ENCODE measurements at regions not wholly inside any gene's neighbourhood (a gene's known extent, or its start where the extent isn't known, plus 50 kb on each side); places are given as distances from the start of the nearest gene placed in this dataset.

DNA sequence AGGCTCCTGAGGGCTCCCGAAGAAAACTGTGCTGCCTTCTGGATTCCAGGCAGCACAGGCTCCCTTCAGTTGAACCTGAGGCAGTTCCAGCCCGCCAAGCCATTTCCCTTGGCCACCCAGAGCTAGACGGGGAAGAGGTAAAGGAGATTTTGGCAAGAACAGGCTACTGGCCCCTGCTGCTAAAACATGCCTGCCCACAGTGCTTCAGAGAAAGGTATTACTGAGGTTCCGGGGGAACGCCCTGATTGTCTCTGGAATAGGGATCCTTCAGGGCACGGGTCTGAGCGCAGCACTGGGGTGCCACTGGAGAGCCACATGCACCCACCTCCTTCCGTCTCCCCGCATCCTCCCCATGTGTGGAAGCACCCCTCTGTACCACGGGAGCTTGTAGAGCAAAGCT lies 247.4 kb downstream of the BAMBI start:
- TF ChIP-seq CTCF (IDR thresholded peaks at IDR 0.05) (no peak), EZH2 (IDR thresholded peaks at IDR 0.05) (no peak), EZH2phosphoT487 (IDR thresholded peaks at IDR 0.05) (no peak)

Data from neural progenitor cell (in vitro differentiated cells).